ENCODE measurements at regions not wholly inside any gene's neighbourhood (a gene's known extent, or its start where the extent isn't known, plus 50 kb on each side); places are given as distances from the start of the nearest gene placed in this dataset.
"Not testable (repeated sequence)": the region's sequence is repeated elsewhere in the genome, so short reads cannot be mapped to it uniquely, and the experiment has no call there.

- 70 to 80% methylated on average over 2 of the region's 2 CpGs for WGBS, 2 donors
- H3K4me3 ChIP-seq: no peak overlapping the region
- peaks cover 0 to 8% (median 4%) of the 10 kb centered on the region in 4 donors for H3K4me1 ChIP-seq
- H3K9me3 ChIP-seq: peaks cover 0 to 30% (median 4%) of the 10 kb centered on the region in 4 donors
- H3K36me3 ChIP-seq: no peaks in the 10 kb centered on the region
- TF ChIP-seq CTCF (IDR thresholded peaks at IDR 0.05) (no peak), POLR2A (IDR thresholded peaks at IDR 0.05) (no peak), EP300 (IDR thresholded peaks at IDR 0.05) (no peak)
- no peaks in the 10 kb centered on the region for H3K27me3 ChIP-seq
- H3K27ac ChIP-seq: no peak overlapping the region
- DNase-seq (ENCODE audit: low spot score in 2 of 2): no peak
These were observed 257.4 kb upstream of the RBMS1 start for GRCh38 chr2:160751021-160751420.

- H3K27ac ChIP-seq: no peak overlapping the region
- H3K9me3 ChIP-seq: peaks cover 0 to 30% (median 4%) of the 10 kb centered on the region in 4 donors
- TF ChIP-seq EP300 (IDR thresholded peaks at IDR 0.05): no peak
- no peak for TF ChIP-seq POLR2A (IDR thresholded peaks at IDR 0.05)
- TF ChIP-seq CTCF (IDR thresholded peaks at IDR 0.05): no peak
- 59 to 73% methylated on average over 3 of the region's 3 CpGs for WGBS, 2 donors
- no peak overlapping the region for H3K4me3 ChIP-seq
- no peaks in the 10 kb centered on the region for H3K27me3 ChIP-seq
- DNase-seq (ENCODE audit: low spot score in 2 of 2): no peak
- H3K36me3 ChIP-seq: no peaks in the 10 kb centered on the region
- H3K4me1 ChIP-seq: peaks cover 0 to 8% (median 3%) of the 10 kb centered on the region in 4 donors
These were observed 259.1 kb upstream of the RBMS1 start for GRCh38 chr2:160752475-160753330.

GRCh38 chr2:160753331-160753654 lies 259.7 kb upstream of the RBMS1 start:
- TF ChIP-seq EP300 (IDR thresholded peaks at IDR 0.05) (no peak), POLR2A (IDR thresholded peaks at IDR 0.05) (no peak), CTCF (IDR thresholded peaks at IDR 0.05) (no peak)

GRCh38 chr2:160753960-160754359 lies 260.4 kb upstream of the RBMS1 start:
- TF ChIP-seq EP300 (IDR thresholded peaks at IDR 0.05) (no peak), POLR2A (IDR thresholded peaks at IDR 0.05) (no peak), CTCF (IDR thresholded peaks at IDR 0.05) (no peak)
- Histone ChIP-seq H3K4me3 (no peak overlapping the region), H3K4me1 (no peaks in the 10 kb centered on the region), H3K27ac (no peak overlapping the region), H3K27me3 (no peaks in the 10 kb centered on the region), H3K36me3 (no peaks in the 10 kb centered on the region), H3K9me3 (peaks cover 0 to 30% (median 4%) of the 10 kb centered on the region in 4 donors)
- DNase-seq (ENCODE audit: low spot score in 2 of 2): no peak

More at GRCh38 chr2:160753331-160753654, 259.7 kb upstream of the RBMS1 start:
- H3K27me3 ChIP-seq: no peaks in the 10 kb centered on the region
- H3K36me3 ChIP-seq: no peaks in the 10 kb centered on the region
- no peak overlapping the region for H3K4me3 ChIP-seq
- H3K9me3 ChIP-seq: peaks cover 0 to 30% (median 4%) of the 10 kb centered on the region in 4 donors
- peaks cover 0 to 3% (median under 1%) of the 10 kb centered on the region in 4 donors for H3K4me1 ChIP-seq
- H3K27ac ChIP-seq: no peak overlapping the region
- no peak for DNase-seq (ENCODE audit: low spot score in 2 of 2)

- Histone ChIP-seq H3K27me3 (no peaks in the 10 kb centered on the region), H3K4me1 (no peaks in the 10 kb centered on the region), H3K36me3 (no peaks in the 10 kb centered on the region), H3K27ac (no peak overlapping the region), H3K9me3 (peaks cover 0 to 30% (median 4%) of the 10 kb centered on the region in 4 donors), H3K4me3 (no peak overlapping the region)
- no peak for DNase-seq (ENCODE audit: low spot score in 2 of 2)
- TF ChIP-seq CTCF (IDR thresholded peaks at IDR 0.05): no peak
- no peak for TF ChIP-seq POLR2A (IDR thresholded peaks at IDR 0.05)
- no peak for TF ChIP-seq EP300 (IDR thresholded peaks at IDR 0.05)
These were observed 262.9 kb upstream of the RBMS1 start for GRCh38 chr2:160756481-160756880.

- H3K9me3 ChIP-seq; H3K4me1 ChIP-seq; H3K27me3 ChIP-seq; H3K36me3 ChIP-seq; H3K4me3 ChIP-seq; H3K27ac ChIP-seq; DNase-seq (ENCODE audit: low spot score in 2 of 2): not testable (repeated sequence)
- WGBS, 2 donors: 92 to 94% methylated on average over 17 to 26 of the region's 26 CpGs
These were observed 269.0 kb upstream of the RBMS1 start for GRCh38 chr2:160762493-160763128.

Data from tibial nerve (tissue), 4 donors.